Common myeloid progenitor, CD34-positive (primary cell): ENCODE measurements at regions not wholly inside any gene's neighbourhood (a gene's known extent, or its start where the extent isn't known, plus 50 kb on each side); places are given as distances from the start of the nearest gene placed in this dataset.

Source experiments
- CTCF ChIA-PET: fragments of 350-600 bp; sonication (Branson Sonifier 250); formaldehyde crosslinking; loops from one replicate; lab custom pipeline; 2021; ENCODE audit warnings: antibody characterized with exemption; lab: Charles Lee
- POLR2A ChIA-PET: fragments of 350-600 bp; sonication (Branson Sonifier 250); formaldehyde crosslinking; loops from one replicate; lab custom pipeline; 2021; ENCODE audit warnings: antibody characterized with exemption; lab: Charles Lee
- DNase-seq, 3 donors: peaks; one replicate each; pipeline versions ENCODE4 v3.0.0 to v3.0.0-alpha.2; 2013
- H3K27ac ChIP-seq, 2 experiments: 1 replicate in 1 of 2; 2 replicates in 1 of 2; pipeline ENCODE4 v1.7.0; 2013; ENCODE audit warnings: inconsistent platforms in 2 of 2, low read length in 2 of 2, mild to moderate bottlenecking in 2 of 2, low read depth in 1 of 2, moderate library complexity in 1 of 2; ENCODE audit not compliant: severe bottlenecking in 2 of 2, insufficient read depth in 1 of 2, poor library complexity in 1 of 2
- H3K27me3 ChIP-seq, 5 experiments: replicated peaks in 2 of 5; 1 replicate in 3 of 5; 2 replicates in 2 of 5; pipeline versions ENCODE4 v1.6.1 to v1.7.0; 2013; ENCODE audit warnings: low read length in 4 of 5, mild to moderate bottlenecking in 2 of 5, moderate library complexity in 2 of 5, inconsistent platforms in 1 of 5; ENCODE audit not compliant: insufficient read depth in 5 of 5, control insufficient read depth in 4 of 5
- H3K36me3 ChIP-seq, 4 experiments: 1 replicate in 2 of 4; 2 replicates in 2 of 4; pipeline versions ENCODE4 v1.6.1 to v1.7.0; 2013; ENCODE audit warnings: low read length in 3 of 4, control low read depth in 1 of 4, mild to moderate bottlenecking in 1 of 4; ENCODE audit not compliant: control insufficient read depth in 4 of 4, insufficient read depth in 4 of 4
- H3K4me1 ChIP-seq, 4 experiments: 1 replicate in 3 of 4; 2 replicates in 1 of 4; pipeline versions ENCODE4 v1.6.1 to v1.7.1; 2013; ENCODE audit warnings: low read length in 3 of 4, mild to moderate bottlenecking in 3 of 4, control low read depth in 1 of 4, inconsistent platforms in 1 of 4, moderate library complexity in 1 of 4; ENCODE audit not compliant: control insufficient read depth in 4 of 4, insufficient read depth in 4 of 4; ENCODE audit errors: control extremely low read depth in 1 of 4
- H3K4me3 ChIP-seq, 7 experiments: 1 replicate in 4 of 7; 2 replicates in 3 of 7; pipeline versions ENCODE4 v1.5.1 to v1.7.0; 2013; ENCODE audit warnings: mild to moderate bottlenecking in 7 of 7, low read length in 6 of 7, moderate library complexity in 6 of 7, inconsistent platforms in 2 of 7, low read depth in 2 of 7, control low read depth in 1 of 7; ENCODE audit not compliant: insufficient read depth in 4 of 7, control insufficient read depth in 1 of 7; ENCODE audit errors: extremely low read depth in 1 of 7
- H3K9me3 ChIP-seq, 5 experiments: 1 replicate in 4 of 5; 2 replicates in 1 of 5; pipeline versions ENCODE4 v1.6.1 to v1.7.1; 2013; ENCODE audit warnings: low read length in 4 of 5, mild to moderate bottlenecking in 2 of 5, inconsistent platforms in 1 of 5, low read depth in 1 of 5, moderate library complexity in 1 of 5; ENCODE audit not compliant: control insufficient read depth in 4 of 5, insufficient read depth in 2 of 5; ENCODE audit errors: control extremely low read depth in 1 of 5
- WGBS: methylation state at CpG from one replicate; pipeline ENCODE4 v1.1.5; 2013; ENCODE audit not compliant: insufficient coverage; 5-methylcytosine and 5-hydroxymethylcytosine counted together

DNA sequence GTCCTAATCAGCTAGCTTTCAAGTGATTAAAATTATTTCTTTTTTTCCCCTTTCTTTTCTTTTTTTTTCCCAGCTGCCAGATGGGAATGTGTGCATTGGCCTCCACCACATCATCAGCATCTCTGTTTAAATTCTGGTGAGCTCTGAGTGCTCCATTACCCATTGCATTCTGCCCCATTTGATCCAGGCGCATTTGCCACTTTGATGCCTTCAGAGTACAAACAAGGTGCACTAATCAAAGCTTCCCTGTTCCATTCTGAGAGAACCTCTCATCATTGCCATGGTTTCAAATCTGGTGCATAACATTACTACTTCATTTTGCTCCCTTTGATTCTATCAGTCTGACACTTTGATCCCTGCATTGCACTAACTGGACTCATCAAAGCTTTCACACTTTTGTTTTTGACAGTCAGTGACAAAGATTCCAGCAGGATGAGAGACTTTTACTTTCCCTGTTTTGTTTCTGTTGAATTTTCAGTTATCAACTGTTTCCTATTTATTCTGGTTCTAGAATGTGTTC lies 238.8 kb upstream of the PCDH10 start:
- ChIA-PET CTCF (no interaction called here), POLR2A (no interaction called here)
- Histone ChIP-seq H3K4me3 (no peak overlapping the region), H3K4me1 (no peaks in the 10 kb centered on the region), H3K9me3 (no peaks in the 10 kb centered on the region), H3K27me3 (no peaks in the 10 kb centered on the region), H3K27ac (no peak overlapping the region), H3K36me3 (no peaks in the 10 kb centered on the region)
- DNase-seq, result no peak
- 100% methylated on average over 1 of the region's 1 CpG for WGBS

DNA sequence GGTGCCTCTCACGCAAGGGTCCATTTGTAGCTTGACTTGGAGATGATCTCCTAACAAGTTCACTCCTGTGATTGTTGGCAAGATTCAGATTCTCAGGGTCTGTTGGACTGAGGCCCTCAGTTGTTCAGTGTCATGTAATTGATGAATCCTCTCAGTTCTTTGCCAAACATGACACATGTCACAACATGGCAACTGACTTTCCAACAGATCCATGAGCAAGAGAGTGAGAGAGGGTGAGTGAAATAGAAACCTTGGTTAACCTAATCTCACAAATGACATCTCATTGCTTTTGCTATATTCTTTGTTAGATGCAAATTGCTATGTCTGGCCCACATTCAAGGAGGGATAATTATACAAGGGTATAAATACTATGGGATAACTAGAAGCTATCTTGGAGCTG lies 231.0 kb upstream of the PCDH10 start:
- Histone ChIP-seq H3K36me3 (no peaks in the 10 kb centered on the region), H3K27me3 (no peaks in the 10 kb centered on the region), H3K27ac (no peak overlapping the region), H3K9me3 (no peaks in the 10 kb centered on the region), H3K4me1 (no peaks in the 10 kb centered on the region), H3K4me3 (no peak overlapping the region)
- DNase-seq, result no peak
- 100% methylated on average over 1 of the region's 1 CpG for WGBS
- ChIA-PET POLR2A (no interaction called here), CTCF (no interaction called here)

- no peaks in the 10 kb centered on the region for H3K4me1 ChIP-seq
- 73% methylated on average over 3 of the region's 3 CpGs for WGBS
- H3K4me3 ChIP-seq, result no peak overlapping the region
- CTCF ChIA-PET, result no interaction called here
- no peak for DNase-seq
- no peak overlapping the region for H3K27ac ChIP-seq
- H3K9me3 ChIP-seq, result no peaks in the 10 kb centered on the region
- H3K27me3 ChIP-seq, result no peaks in the 10 kb centered on the region
- POLR2A ChIA-PET, result no interaction called here
- H3K36me3 ChIP-seq, result no peaks in the 10 kb centered on the region
These were observed 225.6 kb upstream of the PCDH10 start for GRCh38 chr4:132923516-132923915.

GRCh38 chr4:132934911-132935310 lies 214.2 kb upstream of the PCDH10 start:
- peaks cover 0 to 5% (median 0%) of the 10 kb centered on the region in 5 experiments for H3K9me3 ChIP-seq
- no peaks in the 10 kb centered on the region for H3K27me3 ChIP-seq
- ChIA-PET CTCF (no interaction called here), POLR2A (no interaction called here)
- H3K27ac ChIP-seq, result no peak overlapping the region
- H3K4me3 ChIP-seq, result no peak overlapping the region
- no peak for DNase-seq
- H3K4me1 ChIP-seq, result no peaks in the 10 kb centered on the region
- no peaks in the 10 kb centered on the region for H3K36me3 ChIP-seq
- WGBS, result 100% methylated on average over 2 of the region's 2 CpGs

GRCh38 chr4:132955146-132955545 lies 193.9 kb upstream of the PCDH10 start:
- POLR2A ChIA-PET, result no interaction called here
- H3K4me1 ChIP-seq, result no peaks in the 10 kb centered on the region

DNA sequence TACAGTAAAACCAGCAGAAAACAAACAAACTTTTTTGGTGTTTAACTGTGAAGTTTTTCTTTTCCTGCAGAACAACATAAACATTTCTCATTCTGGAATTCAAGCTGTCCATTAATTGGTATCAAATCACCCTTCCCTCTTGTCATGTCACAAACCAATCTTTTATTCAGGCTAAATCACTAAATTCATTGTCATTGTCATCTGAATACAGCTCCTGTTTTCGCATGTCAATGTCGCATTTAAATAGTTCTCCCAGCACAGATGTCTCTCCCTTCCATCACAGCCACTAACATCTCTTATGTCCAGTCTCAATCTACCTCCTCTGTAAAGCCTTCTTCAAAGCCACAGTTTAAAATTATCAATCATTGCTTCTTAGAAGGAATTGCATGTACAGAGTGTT lies 192.1 kb upstream of the PCDH10 start:
- ChIA-PET CTCF (no interaction called here), POLR2A (no interaction called here)
- Histone ChIP-seq H3K4me3 (no peak overlapping the region), H3K9me3 (peaks cover 0 to 12% (median 5%) of the 10 kb centered on the region in 5 experiments), H3K27ac (no peak overlapping the region), H3K27me3 (no peaks in the 10 kb centered on the region), H3K36me3 (no peaks in the 10 kb centered on the region), H3K4me1 (no peaks in the 10 kb centered on the region)
- 90% methylated on average over 2 of the region's 2 CpGs for WGBS
- DNase-seq, result no peak

More at GRCh38 chr4:132955146-132955545, 193.9 kb upstream of the PCDH10 start:
- H3K4me3 ChIP-seq, result no peak overlapping the region
- peaks cover 0 to 8% (median 5%) of the 10 kb centered on the region in 5 experiments for H3K9me3 ChIP-seq
- no peak for DNase-seq
- H3K27me3 ChIP-seq, result no peaks in the 10 kb centered on the region
- CTCF ChIA-PET, result no interaction called here
- H3K27ac ChIP-seq, result no peak overlapping the region
- H3K36me3 ChIP-seq, result no peaks in the 10 kb centered on the region

DNA sequence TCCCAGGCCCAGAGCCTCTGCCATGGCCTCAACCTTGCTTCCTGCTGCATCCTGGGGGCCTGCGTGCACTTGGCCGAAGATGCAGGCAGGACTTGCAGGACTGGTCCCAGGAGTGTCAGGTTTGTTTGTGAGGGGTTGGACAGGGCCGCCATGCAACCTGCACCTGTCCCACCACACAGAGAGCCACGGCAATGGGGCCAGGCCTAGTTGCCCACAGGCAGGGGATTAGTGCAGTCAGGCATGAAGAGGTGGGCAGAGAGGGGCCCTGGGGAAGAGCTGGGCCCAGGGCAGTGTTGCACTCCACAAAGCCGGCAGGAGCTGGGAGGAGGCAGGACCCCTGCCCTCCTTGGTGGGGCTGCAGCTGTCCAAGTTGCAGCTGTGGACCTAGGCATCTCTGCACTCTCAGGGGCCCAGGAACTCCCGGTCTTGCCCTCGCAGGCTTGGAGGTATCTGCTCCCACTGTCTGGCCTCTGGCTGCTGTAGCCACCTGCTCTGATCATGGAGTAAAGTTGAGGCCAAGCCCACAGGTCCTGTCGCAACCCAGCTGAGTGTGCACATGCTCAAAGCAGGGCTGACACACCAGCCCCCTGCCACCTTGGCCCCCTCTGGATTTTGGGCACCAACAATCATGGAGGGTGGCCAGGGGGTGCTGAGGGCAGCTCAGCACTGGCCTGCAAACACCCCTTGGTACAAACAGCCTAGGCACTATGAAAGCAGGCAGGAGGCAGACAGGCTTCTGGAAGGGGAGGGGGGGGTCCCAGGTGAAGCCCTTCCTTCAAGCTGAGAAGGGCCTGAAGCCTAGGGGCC lies 190.4 kb upstream of the PCDH10 start:
- H3K4me1 ChIP-seq, result no peaks in the 10 kb centered on the region
- no peak overlapping the region for H3K4me3 ChIP-seq
- no peak overlapping the region for H3K27ac ChIP-seq
- H3K9me3 ChIP-seq, result peaks cover 0 to 12% (median 5%) of the 10 kb centered on the region in 5 experiments
- ChIA-PET CTCF (no interaction called here), POLR2A (no interaction called here)
- H3K27me3 ChIP-seq, result no peaks in the 10 kb centered on the region
- H3K36me3 ChIP-seq, result no peaks in the 10 kb centered on the region
- WGBS, result 89% methylated on average over 6 of the region's 8 CpGs
- DNase-seq, result no peak
